WTC11 (cell line): ENCODE measurements at regions not wholly inside any gene's neighbourhood (a gene's known extent, or its start where the extent isn't known, plus 50 kb on each side); places are given as distances from the start of the nearest gene placed in this dataset.

Source experiments
- ATAC-seq: fragments of 200-7000 bp; cut with Tn5 transposase; 2 replicates; pipeline ENCODE4 v1.10.0; 2021; ENCODE audit warnings: mild to moderate bottlenecking, moderate library complexity
- CTCF ChIA-PET: fragments of 300-600 bp; sonication (Branson Sonifier 250); formaldehyde crosslinking; loops from one replicate; lab custom pipeline; 2021; ENCODE audit warnings: antibody characterized with exemption; lab: Charles Lee
- POLR2A ChIA-PET: fragments of 350-600 bp; sonication (Branson Sonifier 250); formaldehyde crosslinking; loops from one replicate; lab custom pipeline; 2021; ENCODE audit warnings: antibody characterized with exemption; lab: Charles Lee
- DNase-seq: peaks from one replicate; pipeline ENCODE4 v3.0.0; 2021; ENCODE audit warnings: low spot score
- H3K27ac Mint-ChIP-seq: 2 replicates; pipeline ENCODE4 v1.8.0; 2021; ENCODE audit warnings: mixed read lengths
- H3K27me3 Mint-ChIP-seq: 2 replicates; pipeline ENCODE4 v1.8.0; 2021; ENCODE audit warnings: low read depth, mild to moderate bottlenecking, moderate library complexity, mixed read lengths
- H3K36me3 Mint-ChIP-seq: 2 replicates; pipeline ENCODE4 v1.8.0; 2021; ENCODE audit warnings: mixed read lengths
- H3K4me1 Mint-ChIP-seq: 2 replicates; pipeline ENCODE4 v1.8.0; 2022; ENCODE audit warnings: mixed read lengths
- H3K4me3 Mint-ChIP-seq: 2 replicates; pipeline ENCODE4 v1.8.0; 2021; ENCODE audit warnings: mild to moderate bottlenecking, moderate library complexity, mixed read lengths
- H3K9me3 Mint-ChIP-seq: 2 replicates; pipeline ENCODE4 v1.8.0; 2021; ENCODE audit warnings: mixed read lengths
- ATF6 ChIP-seq: sonication (generic); formaldehyde crosslinking; IDR thresholded peaks from 2 replicates; pipeline ENCODE4 v1.8.1; 2023; ENCODE audit warnings: mild to moderate bottlenecking, missing genetic modification reagents
- CBFB ChIP-seq: sonication (generic); formaldehyde crosslinking; IDR thresholded peaks from 2 replicates; pipeline ENCODE4 v1.8.1; 2022; ENCODE audit warnings: mild to moderate bottlenecking, low read depth, missing genetic modification reagents
- IRF1 ChIP-seq: sonication (generic); formaldehyde crosslinking; IDR thresholded peaks from 2 replicates; pipeline ENCODE4 v1.8.0; 2023; ENCODE audit warnings: missing genetic modification reagents
- IRF2 ChIP-seq: sonication (generic); formaldehyde crosslinking; IDR thresholded peaks from 2 replicates; pipeline ENCODE4 v1.8.0; 2022; ENCODE audit warnings: low read depth, missing genetic modification reagents, borderline replicate concordance
- NFATC4 ChIP-seq: fragments of 250-450 bp; sonication (Bioruptor Pico); IDR thresholded peaks from 2 replicates; pipeline ENCODE4 v1.9.0; 2021; ENCODE audit warnings: mild to moderate bottlenecking
- NFYB ChIP-seq: sonication (generic); formaldehyde crosslinking; conservative IDR thresholded peaks from 2 replicates; pipeline ENCODE4 v1.8.0; 2022; ENCODE audit warnings: low read depth, missing genetic modification reagents
- NR3C1 ChIP-seq: sonication (generic); formaldehyde crosslinking; conservative IDR thresholded peaks from 2 replicates; pipeline ENCODE4 v1.8.1; 2023; ENCODE audit warnings: low read depth, mild to moderate bottlenecking, missing genetic modification reagents
- RELA ChIP-seq: sonication (generic); formaldehyde crosslinking; IDR thresholded peaks from 2 replicates; pipeline ENCODE4 v1.8.1; 2022; ENCODE audit warnings: missing genetic modification reagents, mild to moderate bottlenecking, borderline replicate concordance
- SOX15 ChIP-seq: fragments of 250-450 bp; sonication (Bioruptor Pico); IDR thresholded peaks from 2 replicates; pipeline ENCODE4 v1.9.0; 2021; ENCODE audit warnings: mild to moderate bottlenecking
- TEAD1 ChIP-seq: sonication (generic); formaldehyde crosslinking; IDR thresholded peaks from 2 replicates; pipeline ENCODE4 v1.8.0; 2022; ENCODE audit warnings: mild to moderate bottlenecking, missing genetic modification reagents
- TEAD4 ChIP-seq: sonication (generic); formaldehyde crosslinking; IDR thresholded peaks from 2 replicates; pipeline ENCODE4 v1.8.0; 2022; ENCODE audit warnings: mild to moderate bottlenecking, missing genetic modification reagents
- USF2 ChIP-seq: sonication (generic); formaldehyde crosslinking; IDR thresholded peaks from 2 replicates; pipeline ENCODE4 v1.8.1; 2023; ENCODE audit warnings: mild to moderate bottlenecking, missing genetic modification reagents, moderate library complexity
- ZNF219 ChIP-seq: sonication (generic); formaldehyde crosslinking; IDR thresholded peaks from 2 replicates; pipeline ENCODE4 v1.8.0; 2023; ENCODE audit warnings: missing genetic modification reagents, mild to moderate bottlenecking, borderline replicate concordance
- ZNF232 ChIP-seq: sonication (generic); formaldehyde crosslinking; IDR thresholded peaks from 2 replicates; pipeline ENCODE4 v1.8.0; 2022; ENCODE audit warnings: mild to moderate bottlenecking, missing genetic modification reagents
- ZNF263 ChIP-seq: sonication (generic); formaldehyde crosslinking; IDR thresholded peaks from 2 replicates; pipeline ENCODE4 v1.8.1; 2022; ENCODE audit warnings: low read depth, mild to moderate bottlenecking, moderate library complexity, missing genetic modification reagents
- ZNF281 ChIP-seq: sonication (generic); formaldehyde crosslinking; IDR thresholded peaks from 2 replicates; pipeline ENCODE4 v1.8.0; 2023; ENCODE audit warnings: mild to moderate bottlenecking, missing genetic modification reagents
- ZNF317 ChIP-seq: sonication (generic); formaldehyde crosslinking; IDR thresholded peaks from 2 replicates; pipeline ENCODE4 v1.8.1; 2023; ENCODE audit warnings: low read depth, mild to moderate bottlenecking, moderate library complexity, missing genetic modification reagents, borderline replicate concordance
- ZNF396 ChIP-seq: fragments of 250-450 bp; sonication (Bioruptor Pico); IDR thresholded peaks from 2 replicates; pipeline ENCODE4 v1.8.0; 2021; ENCODE audit warnings: mild to moderate bottlenecking, moderate library complexity, borderline replicate concordance
- ZNF425 ChIP-seq: fragments of 250-450 bp; sonication (Bioruptor Pico); conservative IDR thresholded peaks from 2 replicates; pipeline ENCODE4 v1.9.0; 2021; ENCODE audit warnings: mild to moderate bottlenecking
- ZNF671 ChIP-seq: fragments of 250-450 bp; sonication (Bioruptor Pico); IDR thresholded peaks from 2 replicates; pipeline ENCODE4 v1.8.0; 2021; ENCODE audit warnings: mild to moderate bottlenecking
- TF ChIP-seq, protein P1 (sequence below): sonication (generic); formaldehyde crosslinking; IDR thresholded peaks from 2 replicates; pipeline ENCODE4 v1.8.0; 2022; ENCODE audit warnings: mild to moderate bottlenecking, missing genetic modification reagents
- TF ChIP-seq, protein P2 (sequence below): fragments of 250-450 bp; sonication (Bioruptor Pico); IDR thresholded peaks from 2 replicates; pipeline ENCODE4 v2.1.2; 2022; ENCODE audit warnings: mild to moderate bottlenecking, moderate library complexity
- TF ChIP-seq, protein P3 (sequence below): sonication (generic); formaldehyde crosslinking; conservative IDR thresholded peaks from 2 replicates; pipeline ENCODE4 v1.8.1; 2023; ENCODE audit warnings: mild to moderate bottlenecking, low read depth, missing genetic modification reagents, moderate library complexity

DNA sequence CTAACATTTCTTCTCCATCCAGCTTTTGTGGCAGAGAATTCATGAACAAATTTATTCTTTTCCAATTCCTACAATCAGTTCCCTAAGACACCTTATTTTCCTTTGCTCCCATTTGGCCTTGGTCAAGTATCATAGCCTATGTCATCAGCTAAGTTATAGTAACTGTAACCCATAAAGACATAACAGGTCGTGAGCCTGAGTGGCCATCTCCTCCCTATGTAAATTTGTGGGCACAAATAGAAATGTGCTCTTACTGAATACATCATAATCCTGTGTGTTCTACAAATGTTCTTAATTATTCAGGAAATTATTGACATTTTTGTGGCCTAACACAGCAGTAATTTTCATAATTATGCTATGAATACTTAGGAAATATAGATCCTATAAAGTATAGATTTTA, 108.9 kb upstream of the ZNF717 start (continued):
- no peak for TF ChIP-seq ZNF425
- TF ChIP-seq ZNF396 (CRISPR knock-in tag), result no peak
- TF ChIP-seq, protein P1, sequence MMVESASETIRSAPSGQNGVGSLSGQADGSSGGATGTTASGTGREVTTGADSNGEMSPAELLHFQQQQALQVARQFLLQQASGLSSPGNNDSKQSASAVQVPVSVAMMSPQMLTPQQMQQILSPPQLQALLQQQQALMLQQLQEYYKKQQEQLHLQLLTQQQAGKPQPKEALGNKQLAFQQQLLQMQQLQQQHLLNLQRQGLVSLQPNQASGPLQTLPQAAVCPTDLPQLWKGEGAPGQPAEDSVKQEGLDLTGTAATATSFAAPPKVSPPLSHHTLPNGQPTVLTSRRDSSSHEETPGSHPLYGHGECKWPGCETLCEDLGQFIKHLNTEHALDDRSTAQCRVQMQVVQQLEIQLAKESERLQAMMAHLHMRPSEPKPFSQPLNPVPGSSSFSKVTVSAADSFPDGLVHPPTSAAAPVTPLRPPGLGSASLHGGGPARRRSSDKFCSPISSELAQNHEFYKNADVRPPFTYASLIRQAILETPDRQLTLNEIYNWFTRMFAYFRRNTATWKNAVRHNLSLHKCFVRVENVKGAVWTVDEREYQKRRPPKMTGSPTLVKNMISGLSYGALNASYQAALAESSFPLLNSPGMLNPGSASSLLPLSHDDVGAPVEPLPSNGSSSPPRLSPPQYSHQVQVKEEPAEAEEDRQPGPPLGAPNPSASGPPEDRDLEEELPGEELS (CRISPR knock-in tag), result no peak
- no peak for TF ChIP-seq ZNF317 (CRISPR knock-in tag)
- no peak for TF ChIP-seq ZNF263 (CRISPR knock-in tag)
- no peak for TF ChIP-seq CBFB
- no peak for TF ChIP-seq SOX15
- TF ChIP-seq TEAD4 (CRISPR knock-in tag), result no peak
- no peak for TF ChIP-seq ZNF232
- TF ChIP-seq, protein P2, sequence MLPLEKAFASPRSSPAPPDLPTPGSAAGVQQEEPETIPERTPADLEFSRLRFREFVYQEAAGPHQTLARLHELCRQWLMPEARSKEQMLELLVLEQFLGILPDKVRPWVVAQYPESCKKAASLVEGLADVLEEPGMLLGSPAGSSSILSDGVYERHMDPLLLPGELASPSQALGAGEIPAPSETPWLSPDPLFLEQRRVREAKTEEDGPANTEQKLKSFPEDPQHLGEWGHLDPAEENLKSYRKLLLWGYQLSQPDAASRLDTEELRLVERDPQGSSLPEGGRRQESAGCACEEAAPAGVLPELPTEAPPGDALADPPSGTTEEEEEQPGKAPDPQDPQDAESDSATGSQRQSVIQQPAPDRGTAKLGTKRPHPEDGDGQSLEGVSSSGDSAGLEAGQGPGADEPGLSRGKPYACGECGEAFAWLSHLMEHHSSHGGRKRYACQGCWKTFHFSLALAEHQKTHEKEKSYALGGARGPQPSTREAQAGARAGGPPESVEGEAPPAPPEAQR (CRISPR knock-in tag), result no peak
- TF ChIP-seq NFATC4 (CRISPR knock-in tag), result no peak
- TF ChIP-seq, all 79 proteins: peak for 0

GRCh38 chr3:75896265-75896664, 110.9 kb upstream of the ZNF717 start:
- POLR2A ChIA-PET, result no interaction called here
- Mint-ChIP-seq H3K4me1 (peaks cover 5% of the 10 kb centered on the region), H3K4me3 (no peak overlapping the region), H3K27me3 (no peaks in the 10 kb centered on the region), H3K27ac (no peak overlapping the region), H3K9me3 (no peaks in the 10 kb centered on the region), H3K36me3 (no peaks in the 10 kb centered on the region)
- CTCF ChIA-PET, result no interaction called here
- ATAC-seq (no peak), DNase-seq (no peak)
- TF ChIP-seq ZNF219, result no peak
- no peak for TF ChIP-seq NFYB
- TF ChIP-seq, protein P3, sequence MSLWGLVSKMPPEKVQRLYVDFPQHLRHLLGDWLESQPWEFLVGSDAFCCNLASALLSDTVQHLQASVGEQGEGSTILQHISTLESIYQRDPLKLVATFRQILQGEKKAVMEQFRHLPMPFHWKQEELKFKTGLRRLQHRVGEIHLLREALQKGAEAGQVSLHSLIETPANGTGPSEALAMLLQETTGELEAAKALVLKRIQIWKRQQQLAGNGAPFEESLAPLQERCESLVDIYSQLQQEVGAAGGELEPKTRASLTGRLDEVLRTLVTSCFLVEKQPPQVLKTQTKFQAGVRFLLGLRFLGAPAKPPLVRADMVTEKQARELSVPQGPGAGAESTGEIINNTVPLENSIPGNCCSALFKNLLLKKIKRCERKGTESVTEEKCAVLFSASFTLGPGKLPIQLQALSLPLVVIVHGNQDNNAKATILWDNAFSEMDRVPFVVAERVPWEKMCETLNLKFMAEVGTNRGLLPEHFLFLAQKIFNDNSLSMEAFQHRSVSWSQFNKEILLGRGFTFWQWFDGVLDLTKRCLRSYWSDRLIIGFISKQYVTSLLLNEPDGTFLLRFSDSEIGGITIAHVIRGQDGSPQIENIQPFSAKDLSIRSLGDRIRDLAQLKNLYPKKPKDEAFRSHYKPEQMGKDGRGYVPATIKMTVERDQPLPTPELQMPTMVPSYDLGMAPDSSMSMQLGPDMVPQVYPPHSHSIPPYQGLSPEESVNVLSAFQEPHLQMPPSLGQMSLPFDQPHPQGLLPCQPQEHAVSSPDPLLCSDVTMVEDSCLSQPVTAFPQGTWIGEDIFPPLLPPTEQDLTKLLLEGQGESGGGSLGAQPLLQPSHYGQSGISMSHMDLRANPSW (CRISPR knock-in tag), result no peak
- TF ChIP-seq ZNF281 (CRISPR knock-in tag), result no peak
- no peak for TF ChIP-seq NR3C1 (CRISPR knock-in tag)
- no peak for TF ChIP-seq ZNF671 (CRISPR knock-in tag)
- no peak for TF ChIP-seq IRF1 (CRISPR knock-in tag)
- TF ChIP-seq TEAD1, result no peak
- TF ChIP-seq RELA (CRISPR knock-in tag), result no peak
- no peak for TF ChIP-seq IRF2
- no peak for TF ChIP-seq USF2
- no peak for TF ChIP-seq ATF6 (CRISPR knock-in tag)
